ENCODE measurements at regions not wholly inside any gene's neighbourhood (a gene's known extent, or its start where the extent isn't known, plus 50 kb on each side); places are given as distances from the start of the nearest gene placed in this dataset.
"Not testable (repeated sequence)": the region's sequence is repeated elsewhere in the genome, so short reads cannot be mapped to it uniquely, and the experiment has no call there.

GRCh38 chr5:54387031-54387430, 68.5 kb upstream of the HSPB3 start:
- Histone ChIP-seq H3K27me3 (replicated peaks) (no peaks in the 10 kb centered on the region), H3K4me3 (ENCODE audit: low read depth, low read length) (no peak overlapping the region), H3K27ac (no peak overlapping the region), H3K36me3 (replicated peaks) (no peaks in the 10 kb centered on the region)
- no peak for DNase-seq
- in situ Hi-C loops (cut with HindIII; ENCODE audit: low pct_ligation_motif_present, low sequenced_read_pairs) = no loop called here
- TF ChIP-seq CTCF (IDR thresholded peaks at IDR 0.05; ENCODE audit: low read depth, low read length, missing control alignments) = no peak

GRCh38 chr5:54385994-54386393, 69.5 kb upstream of the HSPB3 start:
- no peaks in the 10 kb centered on the region for H3K36me3 ChIP-seq (replicated peaks)
- no peak overlapping the region for H3K27ac ChIP-seq
- peak; percentile 47 for DNase-seq
- in situ Hi-C loops (cut with HindIII; ENCODE audit: low pct_ligation_motif_present, low sequenced_read_pairs) = no loop called here
- no peak overlapping the region for H3K4me3 ChIP-seq (ENCODE audit: low read depth, low read length)
- TF ChIP-seq CTCF (IDR thresholded peaks at IDR 0.05; ENCODE audit: low read depth, low read length, missing control alignments) = no peak
- no peaks in the 10 kb centered on the region for H3K27me3 ChIP-seq (replicated peaks)

GRCh38 chr5:54384356-54384933, 71.1 kb upstream of the HSPB3 start:
- Histone ChIP-seq H3K36me3 (replicated peaks) (no peaks in the 10 kb centered on the region), H3K4me3 (ENCODE audit: low read depth, low read length) (no peak overlapping the region), H3K27me3 (replicated peaks) (no peaks in the 10 kb centered on the region), H3K27ac (no peak overlapping the region)
- in situ Hi-C loops (cut with HindIII; ENCODE audit: low pct_ligation_motif_present, low sequenced_read_pairs) = no loop called here
- DNase-seq = no peak
- no peak for TF ChIP-seq CTCF (IDR thresholded peaks at IDR 0.05; ENCODE audit: low read depth, low read length, missing control alignments)

GRCh38 chr5:54383941-54384340, 71.6 kb upstream of the HSPB3 start:
- DNase-seq = no peak
- no peak for TF ChIP-seq CTCF (IDR thresholded peaks at IDR 0.05; ENCODE audit: low read depth, low read length, missing control alignments)
- in situ Hi-C loops (cut with HindIII; ENCODE audit: low pct_ligation_motif_present, low sequenced_read_pairs) = no loop called here

GRCh38 chr5:54383225-54383901, 72.1 kb upstream of the HSPB3 start:
- in situ Hi-C loops (cut with HindIII; ENCODE audit: low pct_ligation_motif_present, low sequenced_read_pairs) = no loop called here
- Histone ChIP-seq H3K36me3 (replicated peaks) (no peaks in the 10 kb centered on the region), H3K27me3 (replicated peaks) (no peaks in the 10 kb centered on the region), H3K4me3 (ENCODE audit: low read depth, low read length) (no peak overlapping the region), H3K27ac (no peak overlapping the region)
- DNase-seq = no peak
- no peak for TF ChIP-seq CTCF (IDR thresholded peaks at IDR 0.05; ENCODE audit: low read depth, low read length, missing control alignments)

More at GRCh38 chr5:54383941-54384340, 71.6 kb upstream of the HSPB3 start:
- H3K36me3 ChIP-seq (replicated peaks) = no peaks in the 10 kb centered on the region
- no peaks in the 10 kb centered on the region for H3K27me3 ChIP-seq (replicated peaks)
- H3K27ac ChIP-seq = no peak overlapping the region
- no peak overlapping the region for H3K4me3 ChIP-seq (ENCODE audit: low read depth, low read length)

GRCh38 chr5:54381319-54381718, 70.9 kb upstream of the ARL15 start:
- H3K36me3 ChIP-seq (replicated peaks); H3K27me3 ChIP-seq (replicated peaks); H3K27ac ChIP-seq; DNase-seq; in situ Hi-C loops (cut with HindIII; ENCODE audit: low pct_ligation_motif_present, low sequenced_read_pairs); H3K4me3 ChIP-seq (ENCODE audit: low read depth, low read length): not testable (repeated sequence)
